PC-3 (cell line): ENCODE measurements at regions not wholly inside any gene's neighbourhood (a gene's known extent, or its start where the extent isn't known, plus 50 kb on each side); places are given as distances from the start of the nearest gene placed in this dataset.

Experiments
- ATAC-seq: fragments of 200-7000 bp; cut with Tn5 transposase; 2 replicates; pipeline ENCODE4 v1.9.1; 2020; ENCODE audit warnings: mild to moderate bottlenecking, moderate library complexity
- BruUV-seq: library from RNA; stranded (reverse); fragments of 400-500 nt; replicated peaks from 2 replicates; lab custom pipeline; 2021; lab: Mats Ljungman, UMichigan
- CTCF ChIA-PET: fragments of 300-600 bp; sonication (Branson Sonifier 250); formaldehyde crosslinking; loops from one replicate; lab custom pipeline; 2022; ENCODE audit warnings: antibody characterized with exemption; lab: Charles Lee
- POLR2A ChIA-PET: fragments of 300-600 bp; sonication (Branson Sonifier 250); formaldehyde crosslinking; loops from one replicate; lab custom pipeline; 2022; ENCODE audit warnings: antibody characterized with exemption; ENCODE audit not compliant: unreplicated experiment; lab: Charles Lee
- DNase-seq: peaks from one replicate; pipeline ENCODE4 v3.0.0-alpha.2; 2015
- H2AFZ ChIP-seq: fragments of 300-600 bp; sonication (generic); 2 replicates; pipeline ENCODE4 v1.6.0; 2016; ENCODE audit warnings: antibody characterized with exemption, low read length
- H3F3A ChIP-seq: fragments of 300-600 bp; sonication (generic); one replicate; pipeline ENCODE4 v1.6.0; 2017; ENCODE audit warnings: antibody characterized with exemption, low read length, control low read depth, mild to moderate bottlenecking; ENCODE audit not compliant: unreplicated experiment
- H3K27ac ChIP-seq: fragments of 300-600 bp; sonication (generic); 2 replicates; pipeline ENCODE4 v1.5.1; 2016; ENCODE audit warnings: mild to moderate bottlenecking, low read length
- H3K27me3 ChIP-seq: fragments of 300-600 bp; sonication (generic); 2 replicates; pipeline ENCODE4 v1.6.1; 2016; ENCODE audit warnings: low read length, mixed read lengths
- H3K36me3 ChIP-seq: fragments of 300-600 bp; sonication (generic); 2 replicates; pipeline ENCODE4 v1.6.1; 2016; ENCODE audit warnings: low read depth, mixed run types, low read length, mixed read lengths
- H3K4me1 ChIP-seq: fragments of 300-600 bp; sonication (generic); 2 replicates; pipeline ENCODE4 v1.5.1; 2016; ENCODE audit warnings: low read length; ENCODE audit not compliant: insufficient read depth
- H3K4me2 ChIP-seq: fragments of 300-600 bp; sonication (generic); 2 replicates; pipeline ENCODE4 v1.6.0; 2016; ENCODE audit warnings: low read length
- H3K4me3 ChIP-seq: fragments of 300-600 bp; sonication (generic); 2 replicates; pipeline ENCODE4 v1.5.1; 2016; ENCODE audit warnings: mild to moderate bottlenecking, low read length, mixed read lengths
- H3K79me2 ChIP-seq: fragments of 300-600 bp; sonication (generic); 2 replicates; pipeline ENCODE4 v1.6.1; 2017; ENCODE audit warnings: low read length, mixed read lengths
- H3K9ac ChIP-seq: fragments of 300-600 bp; sonication (generic); 2 replicates; pipeline ENCODE4 v1.6.0; 2016; ENCODE audit warnings: mild to moderate bottlenecking, low read length
- H3K9me2 ChIP-seq: fragments of 300-600 bp; sonication (generic); replicated peaks from 2 replicates; pipeline ENCODE4 v1.6.1; 2016; ENCODE audit warnings: mixed run types, low read length, mixed read lengths
- H3K9me3 ChIP-seq: fragments of 300-600 bp; sonication (generic); 2 replicates; pipeline ENCODE4 v1.6.1; 2016; ENCODE audit warnings: low read length, mixed read lengths
- H4K20me1 ChIP-seq: fragments of 300-600 bp; sonication (generic); 2 replicates; pipeline ENCODE4 v1.6.1; 2016; ENCODE audit warnings: low read length, mixed read lengths
- CTCF ChIP-seq: fragments of 300-600 bp; sonication (generic); conservative IDR thresholded peaks from 2 replicates; pipeline ENCODE4 v1.5.1; 2017; ENCODE audit warnings: antibody characterized with exemption, low read depth, mild to moderate bottlenecking, low read length
- EZH2 ChIP-seq: fragments of 300-600 bp; sonication (generic); IDR thresholded peaks from one replicate; pipeline ENCODE4 v1.6.1; 2017; ENCODE audit warnings: antibody characterized with exemption, mild to moderate bottlenecking, low read length; ENCODE audit not compliant: unreplicated experiment
- EZH2phosphoT487 ChIP-seq: fragments of 300-600 bp; sonication (generic); IDR thresholded peaks from 2 replicates; pipeline ENCODE4 v1.6.1; 2018; ENCODE audit warnings: mild to moderate bottlenecking, antibody characterized with exemption, low read length, borderline replicate concordance
- intact Hi-C: fragments of 100-400 bp; cut with micrococcal nuclease; formaldehyde crosslinking; loops from 2 replicates; pipeline ENCODE4 v1.9.0; 2023

GRCh38 chr14:28375295-28375694 lies 391.3 kb upstream of the FOXG1 start:
- Histone ChIP-seq H3K4me1 (peaks cover under 1% of the 10 kb centered on the region), H3K27me3 (no peaks in the 10 kb centered on the region), H3K27ac (no peak overlapping the region), H3K79me2 (no peaks in the 10 kb centered on the region), H2AFZ (no peak overlapping the region), H3K9me3 (no peaks in the 10 kb centered on the region), H4K20me1 (no peaks in the 10 kb centered on the region), H3K9me2 (no peaks in the 10 kb centered on the region), H3K4me2 (no peak overlapping the region), H3F3A (no peaks in the 10 kb centered on the region), H3K4me3 (no peak overlapping the region), H3K9ac (no peak overlapping the region), H3K36me3 (no peaks in the 10 kb centered on the region)
- intact Hi-C loops, result loop anchor here (5.0 kb wide), 1 partner anchor 232 kb away; no protein-coding TSS in a partner anchor
- DNase-seq, result peak; percentile 56
- TF ChIP-seq CTCF (peak; percentile 79), EZH2phosphoT487 (no peak)
- CTCF ChIA-PET, result no interaction called here
- no TSS peak for BruUV-seq
- POLR2A ChIA-PET, result no interaction called here
- ATAC-seq, result peak; percentile 59; the same call in 1 of the 2 replicates

- Histone ChIP-seq H3K9me2 (0 out of 2 replicates have a peak, but pooled peaks cover 4% of the 10 kb centered on the region), H3K4me2 (peak overlapping the region; percentile 71), H3F3A (peaks cover 18% of the 10 kb centered on the region), H3K27ac (peak overlapping the region; percentile 92), H3K4me1 (peaks cover 40% of the 10 kb centered on the region), H3K9ac (no peak overlapping the region), H3K79me2 (peaks cover 10% of the 10 kb centered on the region; the same call in 1 of the 2 replicates), H3K36me3 (no peaks in the 10 kb centered on the region), H3K27me3 (no peaks in the 10 kb centered on the region), H2AFZ (peak overlapping the region; percentile 35), H3K9me3 (no peaks in the 10 kb centered on the region), H3K4me3 (peak overlapping the region; percentile 20; the same call in 1 of the 2 replicates), H4K20me1 (no peaks in the 10 kb centered on the region)
- no peak for TF ChIP-seq EZH2
- no peak for TF ChIP-seq CTCF
- no peak for TF ChIP-seq EZH2phosphoT487
- ChIA-PET CTCF (no interaction called here), POLR2A (no interaction called here)
- DNase-seq (peak; percentile 79), ATAC-seq (peak; percentile 10; the same call in 1 of the 2 replicates)
- intact Hi-C loops, result loop anchor here (5.0 kb wide), 3 partner anchors 59 to 216 kb away; no protein-coding TSS in a partner anchor
- no TSS peak for BruUV-seq
These were observed 384.9 kb upstream of the FOXG1 start for GRCh38 chr14:28381656-28382055.

- DNase-seq (peak; percentile 96), ATAC-seq (peak; percentile 99)
- no peaks in the 10 kb centered on the region for H3K27me3 ChIP-seq
- H4K20me1 ChIP-seq, result no peaks in the 10 kb centered on the region
- BruUV-seq, result TSS peak; percentile 67
- no peaks in the 10 kb centered on the region for H3K9me3 ChIP-seq
- H3K79me2 ChIP-seq, result peaks cover 10% of the 10 kb centered on the region; the same call in 1 of the 2 replicates
- H3K9me2 ChIP-seq, result 0 out of 2 replicates have a peak, but pooled peaks cover 4% of the 10 kb centered on the region
- H3K4me3 ChIP-seq, result peak overlapping the region; percentile 40
- no peak overlapping the region for H2AFZ ChIP-seq
- peak overlapping the region; percentile 36 for H3K9ac ChIP-seq
- TF ChIP-seq EZH2, result no peak
- no peak for TF ChIP-seq CTCF
- no peak for TF ChIP-seq EZH2phosphoT487
- POLR2A ChIA-PET, result no interaction called here
- H3K4me2 ChIP-seq, result peak overlapping the region; percentile 77
- intact Hi-C loops, result loop anchor here (1.0 to 5.0 kb wide), 4 partner anchors 60 to 215 kb away; no protein-coding TSS in a partner anchor
- H3K4me1 ChIP-seq, result peaks cover 40% of the 10 kb centered on the region
- H3F3A ChIP-seq, result peaks cover 18% of the 10 kb centered on the region
- peak overlapping the region; percentile 92 for H3K27ac ChIP-seq
- H3K36me3 ChIP-seq, result no peaks in the 10 kb centered on the region
- CTCF ChIA-PET, result no interaction called here
These were observed 384.0 kb upstream of the FOXG1 start for GRCh38 chr14:28382444-28383190.
